GM18520 (cell line): ENCODE measurements at regions not wholly inside any gene's neighbourhood (a gene's known extent, or its start where the extent isn't known, plus 50 kb on each side); places are given as distances from the start of the nearest gene placed in this dataset.
"Not testable (repeated sequence)": the region's sequence is repeated elsewhere in the genome, so short reads cannot be mapped to it uniquely, and the experiment has no call there.

Experiments
- ATAC-seq: cut with Tn5 transposase; IDR thresholded peaks from one replicate; pipeline ENCODE4 v1.9.1; 2021; ENCODE audit not compliant: unreplicated experiment

- ATAC-seq, result no peak
Observed at GRCh38 chr6:37078814-37079213, 73.4 kb downstream of the FGD2 start.

DNA sequence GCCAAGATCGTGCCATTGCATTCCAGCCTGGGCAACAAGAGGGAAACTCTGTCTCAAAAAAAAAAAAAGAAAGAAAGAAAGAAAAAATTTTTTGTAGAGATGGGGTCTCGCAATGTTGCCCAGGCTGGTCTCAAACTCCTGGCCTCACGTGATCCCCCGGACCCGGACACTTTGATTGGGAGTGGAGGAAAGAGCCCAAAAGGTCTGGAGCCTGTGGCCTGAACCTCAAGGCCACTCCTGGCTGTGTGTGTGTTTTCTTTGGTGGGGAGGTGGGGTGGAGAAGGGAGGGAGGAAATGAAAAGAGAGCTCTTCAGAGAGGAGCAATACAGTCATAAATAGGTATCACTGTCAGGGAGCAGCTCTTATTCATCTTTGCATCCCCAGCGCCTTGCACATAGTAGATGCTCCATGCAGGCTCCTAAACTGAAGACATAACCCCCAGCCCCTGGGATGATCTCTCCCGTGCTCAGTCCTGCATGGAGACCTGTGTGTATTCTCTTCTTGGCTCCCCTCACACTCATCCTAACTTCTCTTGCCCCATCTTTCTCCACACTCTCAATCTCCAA, 75.7 kb downstream of the FGD2 start:
- ATAC-seq, result no peak

GRCh38 chr6:37082390-37083130, 77.1 kb downstream of the FGD2 start:
- no peak for ATAC-seq

DNA sequence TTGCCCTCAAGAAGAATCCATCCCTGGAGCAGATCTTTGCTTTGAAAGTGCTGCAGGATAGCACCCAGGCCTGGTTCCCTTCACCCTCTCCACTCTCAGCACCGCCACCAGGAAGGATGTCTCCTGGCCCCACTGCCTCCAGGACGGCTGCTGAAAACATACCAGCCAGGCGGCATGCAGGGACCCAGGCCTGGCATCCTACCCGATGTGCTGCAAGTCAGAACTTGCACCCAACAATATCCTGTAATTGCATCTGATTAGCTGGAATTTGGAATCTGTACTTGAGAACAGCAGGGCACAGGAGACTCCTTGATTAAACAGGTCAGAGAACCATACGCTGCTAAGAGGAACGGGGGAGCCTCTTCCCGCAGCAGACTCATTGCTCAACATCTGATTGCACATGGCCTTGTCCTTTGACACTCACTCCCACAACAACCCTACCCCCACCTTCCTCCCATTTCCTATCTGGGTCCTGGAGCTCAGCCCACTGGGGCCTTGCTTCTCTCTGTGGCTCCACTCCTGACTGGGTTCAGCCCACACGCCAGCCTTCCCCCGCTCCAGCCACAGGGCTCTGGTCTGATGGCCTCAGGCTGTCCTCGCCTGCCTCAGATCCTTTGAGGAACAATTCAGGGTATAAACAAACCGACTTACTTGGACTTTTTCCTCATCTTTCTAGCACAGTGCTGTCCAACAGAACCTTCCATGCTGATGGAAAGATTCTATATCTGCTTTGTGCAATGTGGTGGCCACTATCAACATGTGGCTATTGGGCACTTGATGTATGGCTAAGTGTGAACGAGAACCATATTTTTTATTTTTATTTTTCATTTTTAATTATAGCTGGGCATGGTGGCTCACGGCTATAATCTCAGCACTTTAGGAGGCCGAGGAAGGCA, 78.0 kb downstream of the FGD2 start:
- no peak for ATAC-seq

GRCh38 chr6:37084665-37085064, 79.2 kb downstream of the FGD2 start:
- ATAC-seq, result not testable (repeated sequence)

DNA sequence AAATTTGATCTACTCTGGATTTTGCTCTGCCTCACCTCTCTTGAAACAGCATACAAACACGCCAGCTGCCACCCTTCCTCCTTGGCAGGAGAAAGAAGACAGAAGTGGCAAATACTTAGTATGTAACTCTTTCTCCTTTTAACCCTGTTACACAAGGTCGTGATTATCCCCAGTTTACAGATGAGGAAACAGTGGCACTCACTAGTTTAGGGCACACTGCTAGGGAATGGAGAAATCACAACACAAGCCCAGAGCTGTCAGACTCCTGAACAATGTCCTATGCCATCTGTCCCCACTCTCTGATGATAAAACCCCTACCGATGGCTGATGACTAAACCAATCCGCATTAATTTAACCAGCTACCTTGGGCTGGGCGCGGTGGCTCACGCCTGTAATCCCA, 79.7 kb downstream of the FGD2 start:
- no peak for ATAC-seq

GRCh38 chr6:37088897-37089296, 81.1 kb upstream of the PIM1 start:
- no peak for ATAC-seq

GRCh38 chr6:37089783-37090182, 80.2 kb upstream of the PIM1 start:
- ATAC-seq, result no peak

- ATAC-seq, result not testable (repeated sequence)
Observed at GRCh38 chr6:37091104-37091503, 78.8 kb upstream of the PIM1 start.

DNA sequence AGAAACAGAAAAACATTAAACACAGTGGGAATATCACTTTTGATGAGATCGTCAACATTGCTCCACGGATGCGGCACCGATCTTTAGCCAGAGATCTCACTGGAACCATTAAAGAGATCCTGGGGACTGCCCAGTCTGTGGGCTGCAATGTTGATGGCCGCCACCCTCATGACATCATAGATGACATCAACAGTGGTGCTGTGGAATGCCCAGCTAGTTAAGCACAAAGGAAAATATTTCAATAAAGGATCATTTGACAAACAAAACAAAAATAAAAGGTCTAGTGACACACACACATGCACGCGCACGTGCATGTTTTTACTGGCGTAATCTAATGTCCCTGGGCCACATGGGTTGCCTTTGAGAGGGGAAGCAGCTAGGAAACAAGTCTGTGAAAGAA, 78.4 kb upstream of the PIM1 start:
- not testable (repeated sequence) for ATAC-seq

- no peak for ATAC-seq
Observed at GRCh38 chr6:37092923-37093727, 76.8 kb upstream of the PIM1 start.

GRCh38 chr6:37093728-37094069, 76.3 kb upstream of the PIM1 start:
- no peak for ATAC-seq

DNA sequence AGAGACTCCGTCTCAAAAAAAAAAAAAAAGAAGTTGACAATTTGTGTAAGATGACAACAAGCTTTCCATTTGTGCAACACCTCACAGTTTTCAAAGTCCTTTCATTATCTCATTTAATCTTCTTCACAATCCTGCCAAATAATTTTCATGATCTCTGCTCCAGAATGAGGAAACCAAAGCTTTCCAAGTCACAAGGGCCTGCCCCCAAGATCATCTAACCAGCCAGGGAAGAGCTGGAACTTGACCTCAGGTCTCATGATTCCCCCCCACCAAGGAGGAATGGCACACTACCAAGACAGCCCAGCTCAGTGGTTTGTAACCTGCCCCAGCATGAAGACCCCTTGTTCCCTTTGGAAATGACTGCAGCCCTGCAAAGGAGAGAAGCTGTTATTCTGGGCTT, 74.0 kb upstream of the PIM1 start:
- ATAC-seq, result no peak

GRCh38 chr6:37097335-37097734, 72.6 kb upstream of the PIM1 start:
- no peak for ATAC-seq

DNA sequence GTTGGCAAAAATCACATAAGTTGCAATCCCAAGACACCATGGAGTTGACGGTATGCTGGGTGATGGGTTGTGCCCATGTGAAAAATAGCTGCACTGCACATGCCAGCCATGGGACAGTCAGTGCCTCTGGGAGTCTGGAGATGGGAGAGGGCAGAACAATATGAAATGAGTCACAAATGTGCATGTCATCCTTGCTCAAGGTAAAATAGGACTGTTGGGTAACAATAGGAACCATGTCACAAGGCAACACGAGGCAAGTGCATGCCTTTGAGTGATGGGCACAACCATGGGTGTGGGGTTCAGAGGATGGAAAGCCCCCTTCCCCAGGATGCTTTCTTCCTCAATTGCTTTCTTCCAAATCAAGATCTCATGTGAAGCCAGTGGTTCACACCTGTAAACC, 70.5 kb upstream of the PIM1 start:
- no peak for ATAC-seq

- no peak for ATAC-seq
Observed at GRCh38 chr6:37100745-37101144, 69.2 kb upstream of the PIM1 start.

GRCh38 chr6:37101991-37102298, 68.0 kb upstream of the PIM1 start:
- ATAC-seq, result no peak

GRCh38 chr6:37102299-37103168, 67.4 kb upstream of the PIM1 start:
- ATAC-seq, result peak; percentile 54

- no peak for ATAC-seq
Observed at GRCh38 chr6:37103169-37104039, 66.5 kb upstream of the PIM1 start.

GRCh38 chr6:37104824-37105147, 65.2 kb upstream of the PIM1 start:
- ATAC-seq, result no peak
